ENCODE measurements at regions not wholly inside any gene's neighbourhood (a gene's known extent, or its start where the extent isn't known, plus 50 kb on each side); places are given as distances from the start of the nearest gene placed in this dataset.

GRCh38 chr2:2662847-2663356 lies 331.8 kb upstream of the MYT1L start (continued):
- TF ChIP-seq RBBP5 (IDR thresholded peaks at IDR 0.05; ENCODE audit: borderline replicate concordance, low read depth, low read length) (no peak), CTCF (IDR thresholded peaks at IDR 0.05; ENCODE audit: control extremely low read depth in 1 of 3, insufficient read depth in 1 of 3, low read depth in 1 of 3, low read length in 3 of 3) (no peak), JUND (IDR thresholded peaks at IDR 0.05; ENCODE audit: low read length) (no peak)

All from H1 (cell line).